ENCODE measurements at regions not wholly inside any gene's neighbourhood (a gene's known extent, or its start where the extent isn't known, plus 50 kb on each side); places are given as distances from the start of the nearest gene placed in this dataset.

- Histone ChIP-seq H3K4me3 (ENCODE audit: low read depth, low read length, poor library complexity, severe bottlenecking) (no peak overlapping the region), H3K79me2 (ENCODE audit: insufficient read depth, low read length) (no peaks in the 10 kb centered on the region), H3K27ac (ENCODE audit: low read depth, low read length, poor library complexity, severe bottlenecking) (no peak overlapping the region), H3K4me1 (ENCODE audit: insufficient read depth, low read length, severe bottlenecking) (no peaks in the 10 kb centered on the region), H3K9me2 (ENCODE audit: low read depth, low read length) (no peaks in the 10 kb centered on the region), H2AFZ (ENCODE audit: low read length) (no peak overlapping the region), H3K9me3 (ENCODE audit: low read length) (no peaks in the 10 kb centered on the region), H4K20me1 (ENCODE audit: insufficient read depth, low read length) (no peaks in the 10 kb centered on the region), H3K4me2 (ENCODE audit: low read length) (no peak overlapping the region), H3K36me3 (ENCODE audit: insufficient read depth, low read length) (no peaks in the 10 kb centered on the region), H3F3A (ENCODE audit: insufficient read depth, low read length) (no peaks in the 10 kb centered on the region), H3K27me3 (ENCODE audit: insufficient read depth, low read length) (no peaks in the 10 kb centered on the region), H3K9ac (ENCODE audit: low read length) (no peak overlapping the region)
- no peak for TF ChIP-seq CTCF (IDR thresholded peaks at IDR 0.05; ENCODE audit: low read length)
Measured at GRCh38 chr5:92927291-92927778, 653.7 kb downstream of the NR2F1-AS1 start.

DNA sequence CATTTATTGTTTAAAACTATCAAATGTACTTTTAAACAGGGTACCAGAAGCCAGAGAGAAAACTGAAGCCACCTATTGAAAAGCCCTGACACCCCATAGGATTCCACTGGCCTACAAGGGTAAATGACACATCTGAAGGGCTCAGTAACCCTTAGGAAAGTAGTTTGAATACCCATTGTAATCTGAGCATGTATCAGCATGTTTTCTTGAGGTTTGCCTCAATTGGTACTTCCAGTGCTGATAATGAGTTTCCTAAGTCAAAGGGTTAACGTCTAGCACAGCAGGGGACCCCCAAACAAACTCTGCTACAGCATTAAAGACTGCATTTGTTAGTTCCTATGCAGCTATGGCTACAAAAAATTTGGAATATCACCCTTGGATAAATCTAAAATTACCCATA lies 657.1 kb downstream of the NR2F1-AS1 start:
- no peaks in the 10 kb centered on the region for H3K27me3 ChIP-seq (ENCODE audit: insufficient read depth, low read length)
- H2AFZ ChIP-seq (ENCODE audit: low read length): no peak overlapping the region
- H3K9me3 ChIP-seq (ENCODE audit: low read length): no peaks in the 10 kb centered on the region
- no peaks in the 10 kb centered on the region for H4K20me1 ChIP-seq (ENCODE audit: insufficient read depth, low read length)
- H3K79me2 ChIP-seq (ENCODE audit: insufficient read depth, low read length): no peaks in the 10 kb centered on the region
- no peak overlapping the region for H3K4me3 ChIP-seq (ENCODE audit: low read depth, low read length, poor library complexity, severe bottlenecking)
- H3K4me2 ChIP-seq (ENCODE audit: low read length): no peak overlapping the region
- no peak overlapping the region for H3K27ac ChIP-seq (ENCODE audit: low read depth, low read length, poor library complexity, severe bottlenecking)
- H3K9me2 ChIP-seq (ENCODE audit: low read depth, low read length): no peaks in the 10 kb centered on the region
- no peaks in the 10 kb centered on the region for H3F3A ChIP-seq (ENCODE audit: insufficient read depth, low read length)
- H3K36me3 ChIP-seq (ENCODE audit: insufficient read depth, low read length): no peaks in the 10 kb centered on the region
- no peak overlapping the region for H3K9ac ChIP-seq (ENCODE audit: low read length)
- no peaks in the 10 kb centered on the region for H3K4me1 ChIP-seq (ENCODE audit: insufficient read depth, low read length, severe bottlenecking)
- TF ChIP-seq CTCF (IDR thresholded peaks at IDR 0.05; ENCODE audit: low read length) (no peak), EZH2 (IDR thresholded peaks at IDR 0.05; ENCODE audit: borderline replicate concordance, low read length) (no peak)

GRCh38 chr5:92922231-92922967 lies 658.6 kb downstream of the NR2F1-AS1 start:
- H3K9ac ChIP-seq (ENCODE audit: low read length): no peak overlapping the region
- H3K9me2 ChIP-seq (ENCODE audit: low read depth, low read length): no peaks in the 10 kb centered on the region
- no peaks in the 10 kb centered on the region for H3K9me3 ChIP-seq (ENCODE audit: low read length)
- no peak for TF ChIP-seq CTCF (IDR thresholded peaks at IDR 0.05; ENCODE audit: low read length)
- no peak for TF ChIP-seq EZH2 (IDR thresholded peaks at IDR 0.05; ENCODE audit: borderline replicate concordance, low read length)
- H3K4me2 ChIP-seq (ENCODE audit: low read length): no peak overlapping the region
- no peaks in the 10 kb centered on the region for H3K36me3 ChIP-seq (ENCODE audit: insufficient read depth, low read length)
- no peak overlapping the region for H3K27ac ChIP-seq (ENCODE audit: low read depth, low read length, poor library complexity, severe bottlenecking)
- H4K20me1 ChIP-seq (ENCODE audit: insufficient read depth, low read length): no peaks in the 10 kb centered on the region
- H3K27me3 ChIP-seq (ENCODE audit: insufficient read depth, low read length): no peaks in the 10 kb centered on the region
- no peaks in the 10 kb centered on the region for H3K4me1 ChIP-seq (ENCODE audit: insufficient read depth, low read length, severe bottlenecking)
- no peak overlapping the region for H3K4me3 ChIP-seq (ENCODE audit: low read depth, low read length, poor library complexity, severe bottlenecking)
- no peaks in the 10 kb centered on the region for H3F3A ChIP-seq (ENCODE audit: insufficient read depth, low read length)
- no peaks in the 10 kb centered on the region for H3K79me2 ChIP-seq (ENCODE audit: insufficient read depth, low read length)
- H2AFZ ChIP-seq (ENCODE audit: low read length): no peak overlapping the region

Data from OCI-LY1 (cell line).